ENCODE measurements at regions not wholly inside any gene's neighbourhood (a gene's known extent, or its start where the extent isn't known, plus 50 kb on each side); places are given as distances from the start of the nearest gene placed in this dataset.

GRCh38 chr3:94896994-94897393 lies 834.1 kb downstream of the NSUN3 start:
- no peak for TF ChIP-seq POLR2A (IDR thresholded peaks at IDR 0.05)
- TF ChIP-seq CTCF (IDR thresholded peaks at IDR 0.05), result no peak
- intact Hi-C loops (cut with DNase I), result no loop called here
- Histone ChIP-seq H3K4me3 (replicated peaks in 1 of 3) (no peak overlapping the region), H3K27ac (no peak overlapping the region), H3K27me3 (no peaks in the 10 kb centered on the region), H3K9me3 (no peaks in the 10 kb centered on the region), H3K4me1 (no peaks in the 10 kb centered on the region), H3K36me3 (no peaks in the 10 kb centered on the region)
- no peak for DNase-seq

- no peaks in the 10 kb centered on the region for H3K36me3 ChIP-seq
- TF ChIP-seq POLR2A (IDR thresholded peaks at IDR 0.05) (no peak), CTCF (IDR thresholded peaks at IDR 0.05) (no peak)
- intact Hi-C loops (cut with DNase I), result no loop called here
- no peaks in the 10 kb centered on the region for H3K9me3 ChIP-seq
- no peaks in the 10 kb centered on the region for H3K27me3 ChIP-seq
- DNase-seq, result peak in 1 of 2 donors; percentile 3
- no peak overlapping the region for H3K4me3 ChIP-seq (replicated peaks in 1 of 3)
- WGBS, 2 donors, result 47 to 64% methylated on average over 2 of the region's 2 CpGs
- no peak overlapping the region for H3K27ac ChIP-seq
- H3K4me1 ChIP-seq, result peaks cover 0 to 3% of the 10 kb centered on the region in 2 donors
Measured at GRCh38 chr3:94904156-94904674, 841.4 kb downstream of the NSUN3 start.

- no peaks in the 10 kb centered on the region for H3K36me3 ChIP-seq
- H3K27ac ChIP-seq, result no peak overlapping the region
- intact Hi-C loops (cut with DNase I), result no loop called here
- no peaks in the 10 kb centered on the region for H3K9me3 ChIP-seq
- DNase-seq, result no peak
- WGBS, 2 donors, result 83 to 92% methylated on average over 2 of the region's 2 CpGs
- no peaks in the 10 kb centered on the region for H3K4me1 ChIP-seq
- no peaks in the 10 kb centered on the region for H3K27me3 ChIP-seq
- no peak overlapping the region for H3K4me3 ChIP-seq (replicated peaks in 1 of 3)
- TF ChIP-seq CTCF (IDR thresholded peaks at IDR 0.05) (no peak), POLR2A (IDR thresholded peaks at IDR 0.05) (no peak)
Measured at GRCh38 chr3:94909726-94910125, 846.9 kb downstream of the NSUN3 start.

- intact Hi-C loops (cut with DNase I), result no loop called here
- no peak for TF ChIP-seq CTCF (IDR thresholded peaks at IDR 0.05)
- no peak for TF ChIP-seq POLR2A (IDR thresholded peaks at IDR 0.05)
- DNase-seq, result no peak
- Histone ChIP-seq H3K27me3 (no peaks in the 10 kb centered on the region), H3K36me3 (no peaks in the 10 kb centered on the region), H3K4me1 (no peaks in the 10 kb centered on the region), H3K4me3 (replicated peaks in 1 of 3) (no peak overlapping the region), H3K9me3 (no peaks in the 10 kb centered on the region), H3K27ac (no peak overlapping the region)
- WGBS, 2 donors, result 82 to 88% methylated on average over 3 of the region's 3 CpGs
Measured at GRCh38 chr3:94912656-94913055, 849.8 kb downstream of the NSUN3 start.

GRCh38 chr3:94927175-94927574 lies 864.3 kb downstream of the NSUN3 start:
- intact Hi-C loops (cut with DNase I), result no loop called here
- H3K27ac ChIP-seq, result no peak overlapping the region
- H3K9me3 ChIP-seq, result no peaks in the 10 kb centered on the region
- no peaks in the 10 kb centered on the region for H3K27me3 ChIP-seq
- no peaks in the 10 kb centered on the region for H3K4me1 ChIP-seq
- TF ChIP-seq POLR2A (IDR thresholded peaks at IDR 0.05), result no peak
- TF ChIP-seq CTCF (IDR thresholded peaks at IDR 0.05), result no peak
- no peaks in the 10 kb centered on the region for H3K36me3 ChIP-seq
- 95 to 97% methylated on average over 8 of the region's 8 CpGs for WGBS, 2 donors
- no peak overlapping the region for H3K4me3 ChIP-seq (replicated peaks in 1 of 3)
- DNase-seq, result no peak
